Dermis blood vessel endothelial cell (primary cell): ENCODE measurements at regions not wholly inside any gene's neighbourhood (a gene's known extent, or its start where the extent isn't known, plus 50 kb on each side); places are given as distances from the start of the nearest gene placed in this dataset.

Experiments
- DNase-seq: peaks from one replicate; pipeline ENCODE4 v3.0.0; 2010

- DNase-seq, result peak; percentile 89
Observed at GRCh38 chr2:42928692-42929545, 136.5 kb upstream of the HAAO start.

GRCh38 chr2:42928161-42928691 is 135.8 kb upstream of the HAAO start:
- no peak for DNase-seq

- DNase-seq, result peak; percentile 99
Observed at GRCh38 chr2:42927334-42928160, 135.2 kb upstream of the HAAO start.

- DNase-seq, result no peak
Observed at GRCh38 chr2:42926434-42927333, 134.3 kb upstream of the HAAO start.

- no peak for DNase-seq
Observed at GRCh38 chr2:42925742-42926433, 133.5 kb upstream of the HAAO start.

- DNase-seq, result peak; percentile 87
Observed at GRCh38 chr2:42924418-42924886, 132.1 kb upstream of the HAAO start.

- peak; percentile 79 for DNase-seq
Observed at GRCh38 chr2:42923580-42924417, 131.4 kb upstream of the HAAO start.

GRCh38 chr2:42922790-42923579 is 130.6 kb upstream of the HAAO start:
- DNase-seq, result peak; percentile 28

- DNase-seq, result no peak
Observed at GRCh38 chr2:42922293-42922692, 129.9 kb upstream of the HAAO start.

GRCh38 chr2:42921721-42922120 is 129.3 kb upstream of the HAAO start:
- no peak for DNase-seq

GRCh38 chr2:42921147-42921520 is 128.8 kb upstream of the HAAO start:
- peak; percentile 20 for DNase-seq

- DNase-seq, result no peak
Observed at GRCh38 chr2:42920446-42921146, 128.2 kb upstream of the HAAO start.

GRCh38 chr2:42918671-42919318 is 126.4 kb upstream of the HAAO start:
- peak; percentile 60 for DNase-seq

GRCh38 chr2:42918041-42918440 is 125.7 kb upstream of the HAAO start:
- peak; percentile 69 for DNase-seq

GRCh38 chr2:42917425-42917927 is 125.1 kb upstream of the HAAO start:
- DNase-seq, result peak; percentile 94

GRCh38 chr2:42916324-42916723 is 123.9 kb upstream of the HAAO start:
- DNase-seq, result no peak

GRCh38 chr2:42914860-42915259 is 122.5 kb upstream of the HAAO start:
- DNase-seq, result no peak

- DNase-seq, result peak; percentile 51
Observed at GRCh38 chr2:42914314-42914713, 121.9 kb upstream of the HAAO start.
